IMR-90 (cell line): ENCODE measurements at regions not wholly inside any gene's neighbourhood (a gene's known extent, or its start where the extent isn't known, plus 50 kb on each side); places are given as distances from the start of the nearest gene placed in this dataset.

Experiments
- ATAC-seq: fragments of 200-7000 bp; cut with Tn5 transposase; 2 replicates; pipeline ENCODE4 v1.9.1; 2020; ENCODE audit warnings: low read depth, mild to moderate bottlenecking, moderate library complexity
- BruUV-seq: library from RNA; stranded (reverse); fragments of 400-500 nt; replicated peaks from 2 replicates; lab custom pipeline; 2021; lab: Mats Ljungman, UMichigan
- CTCF ChIA-PET: fragments of 300-600 bp; formaldehyde crosslinking; extraction: SDS; loops from one replicate; lab custom pipeline; 2021; ENCODE audit warnings: antibody characterized with exemption; lab: Yijun Ruan, JAX
- POLR2A ChIA-PET: fragments of 300-600 bp; sonication (Branson Sonifier 250); formaldehyde crosslinking; loops from one replicate; lab custom pipeline; 2022; ENCODE audit warnings: antibody characterized with exemption; ENCODE audit not compliant: unreplicated experiment; lab: Charles Lee
- DNase-seq: peaks from one replicate; pipeline ENCODE4 v3.0.0; 2013
- H2AFZ ChIP-seq: replicated peaks from 2 replicates; pipeline ENCODE3; 2013; ENCODE audit warnings: low read length, mild to moderate bottlenecking; ENCODE audit not compliant: poor library complexity
- H2AK5ac ChIP-seq: 2 replicates; pipeline ENCODE4 v1.6.1; 2013; ENCODE audit warnings: low read depth, low read length, inconsistent platforms
- H2AK9ac ChIP-seq: replicated peaks from 2 replicates; pipeline ENCODE3; 2013; ENCODE audit warnings: mild to moderate bottlenecking, low read depth, low read length, moderate library complexity; ENCODE audit not compliant: poor library complexity
- H2BK120ac ChIP-seq: 2 replicates; pipeline ENCODE4 v1.6.1; 2013; ENCODE audit warnings: low read depth, low read length, inconsistent platforms
- H2BK15ac ChIP-seq: 3 replicates; pipeline ENCODE4 v1.6.1; 2013; ENCODE audit warnings: low read depth, low read length, inconsistent platforms
- H2BK20ac ChIP-seq: 2 replicates; pipeline ENCODE4 v1.6.1; 2013; ENCODE audit warnings: low read depth, mild to moderate bottlenecking, inconsistent platforms, low read length, moderate library complexity
- H2BK5ac ChIP-seq: 2 replicates; pipeline ENCODE4 v1.6.1; 2013; ENCODE audit warnings: mild to moderate bottlenecking, low read depth, low read length, inconsistent platforms; ENCODE audit not compliant: poor library complexity, severe bottlenecking
- H3K14ac ChIP-seq: replicated peaks from 2 replicates; pipeline ENCODE4 v1.6.1; 2013; ENCODE audit warnings: low read depth, low read length, inconsistent platforms
- H3K18ac ChIP-seq: 2 replicates; pipeline ENCODE4 v1.6.1; 2013; ENCODE audit warnings: low read depth, low read length, control low read depth
- H3K23ac ChIP-seq: 2 replicates; pipeline ENCODE4 v1.6.1; 2013; ENCODE audit warnings: low read depth, low read length, inconsistent platforms
- H3K27ac ChIP-seq: 2 replicates; pipeline ENCODE4 v1.5.1; 2013; ENCODE audit warnings: mild to moderate bottlenecking, control low read depth, low read length; ENCODE audit not compliant: insufficient read depth
- H3K27me3 ChIP-seq: 2 replicates; pipeline ENCODE4 v1.6.1; 2013; ENCODE audit warnings: low read length; ENCODE audit not compliant: control insufficient read depth, insufficient read depth
- H3K36me3 ChIP-seq: 2 replicates; pipeline ENCODE4 v1.6.1; 2013; ENCODE audit warnings: low read length, mixed read lengths; ENCODE audit not compliant: control insufficient read depth, insufficient read depth
- H3K4ac ChIP-seq: 2 replicates; pipeline ENCODE4 v1.6.1; 2013; ENCODE audit warnings: low read depth, low read length, inconsistent platforms
- H3K4me1 ChIP-seq: 2 replicates; pipeline ENCODE4 v1.6.1; 2013; ENCODE audit warnings: low read length, mixed read lengths; ENCODE audit not compliant: control insufficient read depth, insufficient read depth
- H3K4me2 ChIP-seq: 2 replicates; pipeline ENCODE4 v1.6.1; 2013; ENCODE audit warnings: low read depth, mild to moderate bottlenecking, control low read depth, low read length, moderate library complexity
- H3K4me3 ChIP-seq: 2 replicates; pipeline ENCODE4 v1.5.1; 2013; ENCODE audit warnings: low read depth, mild to moderate bottlenecking, control low read depth, low read length, moderate library complexity; ENCODE audit not compliant: insufficient read depth
- H3K56ac ChIP-seq: 2 replicates; pipeline ENCODE4 v1.6.1; 2013; ENCODE audit warnings: low read length, inconsistent platforms; ENCODE audit not compliant: insufficient read depth; ENCODE audit errors: extremely low read depth
- H3K79me1 ChIP-seq, 2 experiments: 2 replicates each; pipeline ENCODE4 v1.6.1; 2013; ENCODE audit warnings: low read length in 2 of 2, inconsistent platforms in 1 of 2, low read depth in 1 of 2
- H3K9ac ChIP-seq: 2 replicates; pipeline ENCODE4 v1.6.1; 2013; ENCODE audit warnings: low read depth, low read length, control low read depth
- H3K9me1 ChIP-seq: 2 replicates; pipeline ENCODE4 v1.6.1; 2013; ENCODE audit warnings: low read length, inconsistent platforms; ENCODE audit not compliant: insufficient read depth
- H3K9me3 ChIP-seq: 2 replicates; pipeline ENCODE4 v1.6.1; 2013; ENCODE audit warnings: low read length; ENCODE audit not compliant: control insufficient read depth, insufficient read depth
- H4K20me1 ChIP-seq: 2 replicates; pipeline ENCODE4 v1.6.1; 2013; ENCODE audit warnings: low read length, inconsistent platforms; ENCODE audit not compliant: insufficient read depth
- H4K5ac ChIP-seq: 2 replicates; pipeline ENCODE4 v1.6.1; 2013; ENCODE audit warnings: mild to moderate bottlenecking, low read depth, low read length, control low read depth
- H4K8ac ChIP-seq, 2 experiments: 2 replicates each; pipeline ENCODE4 v1.6.1; 2013; ENCODE audit warnings: low read depth in 2 of 2, low read length in 2 of 2, control low read depth in 1 of 2, inconsistent platforms in 1 of 2
- H4K91ac ChIP-seq: 2 replicates; pipeline ENCODE4 v1.6.1; 2013; ENCODE audit warnings: low read depth, low read length, inconsistent platforms; ENCODE audit not compliant: insufficient read depth
- CTCF ChIP-seq: conservative IDR thresholded peaks from 2 replicates; pipeline ENCODE4 v1.5.1; 2012; ENCODE audit warnings: mild to moderate bottlenecking, low read depth, low read length, improper control_type of control experiment
- MAFK ChIP-seq: IDR thresholded peaks from 2 replicates; pipeline ENCODE4 v1.6.1; 2012; ENCODE audit warnings: low read depth, low read length, improper control_type of control experiment
- WGBS, 2 experiments: methylation state at CpG; one replicate each; pipeline versions ENCODE4 v1.1.5 to v1.1.7; 2013; ENCODE audit warnings: missing lambda C conversion rate in 2 of 2; ENCODE audit not compliant: insufficient read length in 1 of 2; ENCODE audit errors: extremely low coverage in 2 of 2; 5-methylcytosine and 5-hydroxymethylcytosine counted together
- dilution Hi-C: fragments of 300-500 bp; cut with HindIII; formaldehyde crosslinking; loops from one replicate; pipeline ENCODE4 v1.14.3; 2018; ENCODE audit warnings: low sequenced_read_pairs; ENCODE audit not compliant: unreplicated experiment
- in situ Hi-C: fragments of 300-500 bp; cut with MboI; formaldehyde crosslinking; loops from 3 replicates; pipeline ENCODE4 v1.14.3; 2019; ENCODE audit warnings: low sequenced_read_pairs, inconsistent platforms, mixed read lengths
- intact Hi-C: fragments of 100-400 bp; cut with micrococcal nuclease; formaldehyde crosslinking; loops from 2 replicates; pipeline ENCODE4 v1.10.0; 2022

DNA sequence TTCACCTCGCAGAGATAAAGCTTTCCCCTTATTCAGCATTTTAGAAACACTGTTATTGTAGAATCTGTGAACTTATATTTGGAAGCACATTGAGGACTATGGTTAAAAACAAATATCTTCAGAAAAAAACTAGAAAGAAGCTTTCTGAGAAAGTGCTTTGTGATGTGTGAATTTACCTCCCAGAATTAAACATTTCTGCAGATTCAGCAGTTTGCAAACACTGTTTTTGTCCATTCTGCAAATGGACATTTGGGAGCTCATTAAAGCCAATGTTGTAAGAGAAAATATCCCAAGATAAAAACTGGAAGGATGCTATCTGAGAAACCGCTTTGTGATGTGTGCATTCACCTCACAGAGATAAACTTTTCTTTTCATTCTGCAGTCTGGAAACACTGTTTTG, 272.7 kb downstream of the OR4A5 start:
- no TSS peak for BruUV-seq
- in situ Hi-C loops = no loop called here
- no peak overlapping the region for H2AFZ ChIP-seq
- H3K14ac ChIP-seq = no peak overlapping the region
- H2AK9ac ChIP-seq = no peak overlapping the region
- ChIA-PET POLR2A (no interaction called here), CTCF (no interaction called here)
- no peak overlapping the region for H3K56ac ChIP-seq
- H3K23ac ChIP-seq = no peak overlapping the region
- no peak overlapping the region for H2BK5ac ChIP-seq
- dilution Hi-C loops = no loop called here
- no peak for ATAC-seq
- H3K9me3 ChIP-seq = no peaks in the 10 kb centered on the region; the same call in 1 of the 2 replicates
- no peak overlapping the region for H2AK5ac ChIP-seq
- H3K27ac ChIP-seq = no peak overlapping the region
- no peaks in the 10 kb centered on the region for H3K36me3 ChIP-seq
- no peak overlapping the region for H2BK20ac ChIP-seq
- no peak overlapping the region for H3K4ac ChIP-seq
- no peaks in the 10 kb centered on the region for H3K9me1 ChIP-seq
- H2BK120ac ChIP-seq = no peak overlapping the region
- no peaks in the 10 kb centered on the region for H3K27me3 ChIP-seq
- intact Hi-C loops = no loop called here
- no peak overlapping the region for H3K9ac ChIP-seq
- no peaks in the 10 kb centered on the region for H4K20me1 ChIP-seq
- TF ChIP-seq MAFK (peak; percentile 68), CTCF (no peak)
- H3K4me3 ChIP-seq = no peak overlapping the region
- no CpG with 5 or more reads among the region's 2 CpGs for WGBS, 2 experiments
- no peaks in the 10 kb centered on the region for H3K4me1 ChIP-seq
- no peak overlapping the region for H3K4me2 ChIP-seq
- H3K79me1 ChIP-seq = no peaks in the 10 kb centered on the region
- no peak overlapping the region for H4K8ac ChIP-seq
- H4K91ac ChIP-seq = no peak overlapping the region
- no peak for DNase-seq
- H2BK15ac ChIP-seq = no peak overlapping the region
- no peak overlapping the region for H3K18ac ChIP-seq
- H4K5ac ChIP-seq = no peak overlapping the region
